ENCODE measurements at regions not wholly inside any gene's neighbourhood (a gene's known extent, or its start where the extent isn't known, plus 50 kb on each side); places are given as distances from the start of the nearest gene placed in this dataset.
"Not testable (repeated sequence)": the region's sequence is repeated elsewhere in the genome, so short reads cannot be mapped to it uniquely, and the experiment has no call there.

GRCh38 chr15:95025924-95026728 lies 794.8 kb downstream of the MCTP2 start:
- peak; percentile 37 to 40 for DNase-seq
- no peak for TF ChIP-seq POLR2A (IDR thresholded peaks at IDR 0.05)
- TF ChIP-seq CTCF (IDR thresholded peaks at IDR 0.05): peak; percentile 14 to 48 (median 32)
- Histone ChIP-seq H3K4me1 (no peaks in the 10 kb centered on the region), H3K4me3 (no peak overlapping the region), H3K27me3 (no peaks in the 10 kb centered on the region), H3K36me3 (no peaks in the 10 kb centered on the region), H3K27ac (no peak overlapping the region), H3K9me3 (no peaks in the 10 kb centered on the region)
- intact Hi-C loops (cut with DNase I; ENCODE audit: low total_unique reads): no loop called here

- TF ChIP-seq CTCF (IDR thresholded peaks at IDR 0.05) (no peak), POLR2A (IDR thresholded peaks at IDR 0.05) (no peak)
- no peak for DNase-seq
- Histone ChIP-seq H3K4me1 (no peaks in the 10 kb centered on the region), H3K36me3 (no peaks in the 10 kb centered on the region), H3K4me3 (no peak overlapping the region), H3K27me3 (no peaks in the 10 kb centered on the region), H3K9me3 (no peaks in the 10 kb centered on the region), H3K27ac (no peak overlapping the region)
- intact Hi-C loops (cut with DNase I; ENCODE audit: low total_unique reads): no loop called here
Observed at GRCh38 chr15:95027981-95028380, 796.6 kb downstream of the MCTP2 start.

- DNase-seq: no peak
- Histone ChIP-seq H3K36me3 (no peaks in the 10 kb centered on the region), H3K27me3 (no peaks in the 10 kb centered on the region), H3K4me3 (no peak overlapping the region), H3K9me3 (no peaks in the 10 kb centered on the region), H3K4me1 (no peaks in the 10 kb centered on the region), H3K27ac (no peak overlapping the region)
- intact Hi-C loops (cut with DNase I; ENCODE audit: low total_unique reads): no loop called here
- TF ChIP-seq CTCF (IDR thresholded peaks at IDR 0.05) (no peak), POLR2A (IDR thresholded peaks at IDR 0.05) (no peak)
Observed at GRCh38 chr15:95032156-95032555, 800.8 kb downstream of the MCTP2 start.

- Histone ChIP-seq H3K4me1 (no peaks in the 10 kb centered on the region), H3K9me3 (no peaks in the 10 kb centered on the region), H3K27me3 (no peaks in the 10 kb centered on the region), H3K4me3 (no peak overlapping the region), H3K27ac (no peak overlapping the region), H3K36me3 (no peaks in the 10 kb centered on the region)
- TF ChIP-seq CTCF (IDR thresholded peaks at IDR 0.05) (no peak), POLR2A (IDR thresholded peaks at IDR 0.05) (no peak)
- DNase-seq: no peak
- intact Hi-C loops (cut with DNase I; ENCODE audit: low total_unique reads): no loop called here
Observed at GRCh38 chr15:95035106-95035505, 803.7 kb downstream of the MCTP2 start.

GRCh38 chr15:95041297-95041696 lies 809.9 kb downstream of the MCTP2 start:
- TF ChIP-seq CTCF (IDR thresholded peaks at IDR 0.05) (no peak), POLR2A (IDR thresholded peaks at IDR 0.05) (no peak)
- H3K9me3 ChIP-seq: no peaks in the 10 kb centered on the region
- no peak overlapping the region for H3K4me3 ChIP-seq
- H3K27ac ChIP-seq: no peak overlapping the region
- DNase-seq: no peak
- no peaks in the 10 kb centered on the region for H3K36me3 ChIP-seq
- intact Hi-C loops (cut with DNase I; ENCODE audit: low total_unique reads): no loop called here
- H3K27me3 ChIP-seq: no peaks in the 10 kb centered on the region
- no peaks in the 10 kb centered on the region for H3K4me1 ChIP-seq

- H3K9me3 ChIP-seq; H3K27me3 ChIP-seq; intact Hi-C loops (cut with DNase I; ENCODE audit: low total_unique reads); DNase-seq; H3K27ac ChIP-seq; H3K4me1 ChIP-seq; H3K4me3 ChIP-seq; H3K36me3 ChIP-seq: not testable (repeated sequence)
Observed at GRCh38 chr15:95043236-95043932, 812.0 kb downstream of the MCTP2 start.

All from uterus (tissue), 3 donors.